GM21367 (cell line): ENCODE measurements at regions not wholly inside any gene's neighbourhood (a gene's known extent, or its start where the extent isn't known, plus 50 kb on each side); places are given as distances from the start of the nearest gene placed in this dataset.

Experiments used
- ATAC-seq: cut with Tn5 transposase; IDR thresholded peaks from one replicate; pipeline ENCODE4 v1.9.1; 2021; ENCODE audit not compliant: unreplicated experiment

DNA sequence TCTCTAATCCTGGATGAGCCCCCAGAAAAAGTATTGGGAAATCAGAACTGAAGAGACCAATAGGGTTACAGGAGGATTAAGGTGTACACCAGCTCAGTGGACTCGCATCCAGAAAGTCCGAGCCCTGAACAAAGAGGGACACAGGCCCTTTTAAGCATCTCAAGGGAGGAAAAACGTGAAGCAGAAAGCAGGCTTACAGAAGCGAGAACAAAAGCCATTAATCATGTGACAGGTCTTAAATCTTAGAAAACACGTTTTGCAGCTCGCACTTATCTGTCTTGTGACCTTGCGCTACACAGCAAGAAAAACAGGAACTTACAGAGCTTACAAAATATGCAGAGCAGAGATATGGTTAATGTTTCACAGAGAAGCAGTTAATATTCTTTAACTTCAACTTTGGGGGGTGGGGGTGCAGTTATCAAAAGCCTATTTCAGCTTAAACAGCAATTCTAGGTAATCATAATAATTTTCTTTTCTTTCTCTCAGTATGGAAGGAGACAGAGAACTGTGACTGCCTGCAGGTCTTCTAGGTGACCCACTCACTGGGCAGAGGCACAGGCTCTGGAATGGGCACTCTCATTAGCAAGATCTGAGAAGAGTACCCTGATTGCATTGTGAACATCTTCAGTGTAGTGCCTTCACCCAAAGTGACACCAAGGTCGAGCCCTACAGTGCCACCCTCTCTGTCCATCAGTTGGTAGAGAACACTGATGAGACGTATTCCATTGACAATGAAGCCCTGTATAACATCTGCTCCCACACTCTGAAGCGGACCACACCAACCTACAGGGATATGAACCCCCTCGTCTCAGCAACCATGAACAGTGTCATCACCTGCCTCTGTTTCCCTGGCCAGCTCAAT lies 65.0 kb upstream of the MOCS1 start:
- ATAC-seq = no peak

DNA sequence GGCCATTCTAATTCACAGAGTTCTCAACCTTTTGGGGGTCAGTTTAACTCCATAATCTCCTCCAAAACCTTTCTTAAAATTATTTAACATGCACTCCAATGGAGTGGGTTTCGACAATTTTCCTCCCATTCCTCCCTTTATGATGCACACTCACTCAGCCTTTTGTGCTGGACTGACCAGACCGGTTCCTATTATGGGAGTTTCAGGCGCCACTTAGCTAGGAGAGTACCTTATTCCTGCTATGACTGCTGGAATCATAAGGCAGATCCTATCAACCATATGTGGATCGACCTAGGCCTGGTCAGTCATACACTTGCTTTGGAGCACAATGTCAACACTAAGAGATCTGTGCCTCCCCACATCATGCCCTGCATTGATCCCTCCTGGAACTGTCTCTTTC lies 63.9 kb upstream of the MOCS1 start:
- ATAC-seq = no peak

DNA sequence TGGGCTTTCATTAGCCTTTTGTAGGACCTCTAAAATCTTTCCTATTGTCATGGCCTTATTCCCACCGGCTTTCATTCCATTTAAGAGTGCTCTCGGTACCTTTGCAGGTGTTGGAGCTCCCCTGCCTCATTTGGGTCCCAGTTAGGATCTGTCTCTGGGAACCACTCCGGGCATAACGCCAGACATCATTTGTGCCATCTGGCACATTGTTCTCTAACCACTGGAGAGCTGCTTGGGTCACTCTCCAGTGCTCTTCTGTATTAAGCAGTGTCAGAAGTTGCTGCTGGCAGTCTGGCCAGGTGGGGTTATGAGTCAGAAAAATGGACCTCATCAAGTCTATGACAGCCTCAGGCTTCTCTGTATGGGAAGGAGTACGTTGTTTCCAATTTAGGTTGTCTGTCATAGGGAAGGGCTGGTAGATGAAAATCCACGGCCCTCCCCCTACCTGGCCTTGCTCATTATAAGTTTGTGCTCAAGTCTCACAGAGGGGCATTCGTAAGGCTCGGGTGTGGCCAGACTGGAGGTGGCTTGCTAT lies 62.9 kb upstream of the MOCS1 start:
- ATAC-seq = no peak

DNA sequence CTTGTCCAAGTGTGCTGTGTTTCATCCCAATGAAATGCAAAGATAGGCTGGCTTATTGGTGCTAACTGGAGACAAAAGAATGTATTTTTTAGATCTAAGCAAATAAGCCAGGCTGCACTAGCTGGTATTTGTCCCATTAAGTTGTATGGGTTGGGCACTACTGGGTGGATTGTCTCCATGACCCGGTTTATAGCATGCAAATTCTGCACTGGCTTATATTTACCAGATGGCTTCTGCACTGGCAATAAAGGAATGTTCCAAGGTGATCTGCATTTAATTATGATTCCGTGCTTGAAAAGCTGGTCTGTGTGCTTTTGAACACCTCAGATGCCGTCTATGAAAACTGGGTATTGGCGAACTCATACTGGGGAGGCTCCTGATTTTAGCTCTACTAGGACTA lies 61.4 kb upstream of the MOCS1 start:
- ATAC-seq = no peak

DNA sequence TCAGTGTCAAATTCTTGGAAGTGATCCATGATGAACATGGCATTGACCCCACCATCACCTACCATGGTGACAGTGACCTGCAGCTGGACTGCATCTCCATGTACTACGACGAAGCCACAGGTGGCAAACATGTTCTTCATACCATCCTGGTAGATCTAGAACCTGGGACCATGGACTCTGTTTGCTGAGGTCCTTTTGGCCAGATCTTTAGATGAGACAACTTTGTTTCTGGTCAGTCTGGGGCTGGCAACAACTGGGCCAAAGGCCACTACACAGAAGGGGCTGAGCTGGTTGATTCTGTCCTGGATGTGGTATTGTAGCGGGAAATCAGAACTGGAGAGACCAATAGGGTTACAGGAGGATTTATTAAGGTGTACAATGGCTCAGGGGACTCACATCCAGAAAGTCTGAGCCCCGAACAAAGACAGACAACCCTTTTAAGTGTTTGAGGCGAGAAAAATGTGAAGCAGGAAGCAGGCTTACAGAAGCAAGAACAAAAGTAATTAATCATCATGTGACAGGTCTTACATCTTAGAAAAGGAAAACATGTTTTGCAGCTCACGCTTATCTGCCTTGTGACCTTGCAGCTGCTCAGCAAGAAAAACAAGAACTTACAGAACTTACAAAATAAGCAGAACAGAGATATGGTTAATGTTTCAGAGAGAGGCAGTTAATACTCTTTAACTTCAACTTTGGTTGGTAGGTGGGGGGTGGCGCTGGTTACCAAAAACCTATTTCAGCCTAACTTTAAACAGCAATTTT lies 58.8 kb upstream of the MOCS1 start:
- ATAC-seq = no peak
